Left renal pelvis (tissue), 4 donors: ENCODE measurements at regions not wholly inside any gene's neighbourhood (a gene's known extent, or its start where the extent isn't known, plus 50 kb on each side); places are given as distances from the start of the nearest gene placed in this dataset.

Source experiments
- DNase-seq, 4 donors: peaks; one replicate each; pipeline ENCODE4 v3.0.0-alpha.2; 2013; ENCODE audit warnings: low read depth in 4 of 4, low spot score in 3 of 4

- no peak for DNase-seq
Measured at GRCh38 chr10:128483216-128483615, 357.0 kb upstream of the MKI67 start.

GRCh38 chr10:128484041-128484440 lies 357.8 kb upstream of the MKI67 start:
- no peak for DNase-seq

GRCh38 chr10:128485701-128486235 lies 359.5 kb upstream of the MKI67 start:
- no peak for DNase-seq

GRCh38 chr10:128487517-128487916 lies 361.3 kb upstream of the MKI67 start:
- DNase-seq: no peak

- no peak for DNase-seq
Measured at GRCh38 chr10:128489324-128490247, 363.4 kb upstream of the MKI67 start.

GRCh38 chr10:128491686-128492085 lies 365.5 kb upstream of the MKI67 start:
- no peak for DNase-seq

- DNase-seq: no peak
Measured at GRCh38 chr10:128493811-128494210, 367.6 kb upstream of the MKI67 start.

- DNase-seq: no peak
Measured at GRCh38 chr10:128494665-128495064, 368.4 kb upstream of the MKI67 start.

- no peak for DNase-seq
Measured at GRCh38 chr10:128497660-128498377, 371.6 kb upstream of the MKI67 start.

- DNase-seq: no peak
Measured at GRCh38 chr10:128498378-128498730, 372.1 kb upstream of the MKI67 start.

GRCh38 chr10:128498746-128499145 lies 372.5 kb upstream of the MKI67 start:
- DNase-seq: no peak

- DNase-seq: no peak
Measured at GRCh38 chr10:128499486-128499885, 373.3 kb upstream of the MKI67 start.

- DNase-seq: no peak
Measured at GRCh38 chr10:128499956-128500355, 373.7 kb upstream of the MKI67 start.

- DNase-seq: no peak
Measured at GRCh38 chr10:128500642-128501041, 374.4 kb upstream of the MKI67 start.

- no peak for DNase-seq
Measured at GRCh38 chr10:128505346-128505745, 379.1 kb upstream of the MKI67 start.

- DNase-seq: no peak
Measured at GRCh38 chr10:128506423-128506822, 380.2 kb upstream of the MKI67 start.

- DNase-seq: no peak
Measured at GRCh38 chr10:128507066-128507465, 380.8 kb upstream of the MKI67 start.

GRCh38 chr10:128511284-128511683 lies 385.1 kb upstream of the MKI67 start:
- no peak for DNase-seq

GRCh38 chr10:128512767-128513166 lies 386.5 kb upstream of the MKI67 start:
- no peak for DNase-seq

GRCh38 chr10:128514536-128514935 lies 388.3 kb upstream of the MKI67 start:
- DNase-seq: no peak

GRCh38 chr10:128516180-128516579 lies 390.0 kb upstream of the MKI67 start:
- DNase-seq: no peak

- DNase-seq: no peak
Measured at GRCh38 chr10:128517167-128517566, 390.9 kb upstream of the MKI67 start.
